ENCODE measurements at regions not wholly inside any gene's neighbourhood (a gene's known extent, or its start where the extent isn't known, plus 50 kb on each side); places are given as distances from the start of the nearest gene placed in this dataset.

GRCh38 chr11:27563641-27564040 lies 57.1 kb upstream of the LIN7C start:
- no peak overlapping the region for H3K4me3 ChIP-seq (ENCODE audit: low read depth, low read length)
- TF ChIP-seq CTCF (IDR thresholded peaks at IDR 0.05; ENCODE audit: insufficient read depth, low read depth, low read length): no peak
- DNase-seq (ENCODE audit: low read depth): no peak

- TF ChIP-seq CTCF (IDR thresholded peaks at IDR 0.05; ENCODE audit: insufficient read depth, low read depth, low read length): no peak
- H3K4me3 ChIP-seq (ENCODE audit: low read depth, low read length): no peak overlapping the region
- DNase-seq (ENCODE audit: low read depth): peak; percentile 45
Measured at GRCh38 chr11:27563201-27563600, 56.6 kb upstream of the LIN7C start.

- no peak for DNase-seq (ENCODE audit: low read depth)
- H3K4me3 ChIP-seq (ENCODE audit: low read depth, low read length): no peak overlapping the region
- no peak for TF ChIP-seq CTCF (IDR thresholded peaks at IDR 0.05; ENCODE audit: insufficient read depth, low read depth, low read length)
Measured at GRCh38 chr11:27558401-27558800, 51.8 kb upstream of the LIN7C start.

GRCh38 chr11:27557226-27557625 lies 50.7 kb upstream of the LIN7C start:
- TF ChIP-seq CTCF (IDR thresholded peaks at IDR 0.05; ENCODE audit: insufficient read depth, low read depth, low read length): no peak
- no peak overlapping the region for H3K4me3 ChIP-seq (ENCODE audit: low read depth, low read length)
- DNase-seq (ENCODE audit: low read depth): peak; percentile 25

Data from fibroblast of villous mesenchyme (primary cell).